Activated CD4-positive, alpha-beta T cell treated with anti-CD3 and anti-CD28 coated beads, Interleukin-2, Interleukin-6, amounts not matched to agents 100 ng/mL and 50 ng/mL, durations not matched to agents 16 hours and 8 hours (primary cell): ENCODE measurements at regions not wholly inside any gene's neighbourhood (a gene's known extent, or its start where the extent isn't known, plus 50 kb on each side); places are given as distances from the start of the nearest gene placed in this dataset.
"Not testable (repeated sequence)": the region's sequence is repeated elsewhere in the genome, so short reads cannot be mapped to it uniquely, and the experiment has no call there.

Experiments used
- DNase-seq: peaks from one replicate; pipeline ENCODE4 v3.0.0-alpha.2; 2020

GRCh38 chr16:87143661-87144121 lies 173.5 kb downstream of the C16orf95 start:
- no peak for DNase-seq

- DNase-seq, result no peak
Observed at GRCh38 chr16:87144232-87144631, 173.0 kb downstream of the C16orf95 start.

- peak; percentile 21 for DNase-seq
Observed at GRCh38 chr16:87145181-87146176, 171.7 kb downstream of the C16orf95 start.

GRCh38 chr16:87146676-87147075 lies 170.5 kb downstream of the C16orf95 start:
- DNase-seq, result no peak

- DNase-seq, result no peak
Observed at GRCh38 chr16:87149051-87149450, 168.1 kb downstream of the C16orf95 start.

- no peak for DNase-seq
Observed at GRCh38 chr16:87150262-87150661, 166.9 kb downstream of the C16orf95 start.

GRCh38 chr16:87150681-87151280 lies 166.4 kb downstream of the C16orf95 start:
- no peak for DNase-seq

- no peak for DNase-seq
Observed at GRCh38 chr16:87152221-87152755, 164.9 kb downstream of the C16orf95 start.

- no peak for DNase-seq
Observed at GRCh38 chr16:87153326-87153725, 163.9 kb downstream of the C16orf95 start.

GRCh38 chr16:87155315-87155714 lies 161.9 kb downstream of the C16orf95 start:
- DNase-seq, result not testable (repeated sequence)

GRCh38 chr16:87156195-87156594 lies 161.0 kb downstream of the C16orf95 start:
- DNase-seq, result no peak

- no peak for DNase-seq
Observed at GRCh38 chr16:87160234-87160636, 157.0 kb downstream of the C16orf95 start.

GRCh38 chr16:87160701-87161337 lies 156.4 kb downstream of the C16orf95 start:
- DNase-seq, result no peak

GRCh38 chr16:87161410-87161809 lies 155.8 kb downstream of the C16orf95 start:
- DNase-seq, result not testable (repeated sequence)

GRCh38 chr16:87161822-87162676 lies 155.1 kb downstream of the C16orf95 start:
- DNase-seq, result peak; percentile 15

- DNase-seq, result not testable (repeated sequence)
Observed at GRCh38 chr16:87162799-87163198, 154.4 kb downstream of the C16orf95 start.

GRCh38 chr16:87163637-87164036 lies 153.6 kb downstream of the C16orf95 start:
- no peak for DNase-seq

- no peak for DNase-seq
Observed at GRCh38 chr16:87165151-87165550, 152.0 kb downstream of the C16orf95 start.

- no peak for DNase-seq
Observed at GRCh38 chr16:87165885-87166284, 151.3 kb downstream of the C16orf95 start.

- DNase-seq, result no peak
Observed at GRCh38 chr16:87166321-87166720, 150.9 kb downstream of the C16orf95 start.

GRCh38 chr16:87166934-87167333 lies 150.3 kb downstream of the C16orf95 start:
- DNase-seq, result no peak

- DNase-seq, result no peak
Observed at GRCh38 chr16:87169509-87169995, 147.6 kb downstream of the C16orf95 start.
